ENCODE measurements at regions not wholly inside any gene's neighbourhood (a gene's known extent, or its start where the extent isn't known, plus 50 kb on each side); places are given as distances from the start of the nearest gene placed in this dataset.

GRCh38 chr4:126124818-126125217, 810.1 kb downstream of the FAT4 start:
- no peaks in the 10 kb centered on the region for H3K4me1 ChIP-seq
- H3K27ac ChIP-seq, result no peak overlapping the region
- no peak for DNase-seq
- WGBS, 2 donors, result 30 to 47% methylated on average over 1 of the region's 1 CpG
- no peaks in the 10 kb centered on the region for H3K36me3 ChIP-seq
- TF ChIP-seq POLR2AphosphoS5 (IDR thresholded peaks at IDR 0.05), result no peak
- ATAC-seq (ENCODE audit: low FRiP score in 2 of 2), result no peak
- H3K4me3 ChIP-seq, result no peak overlapping the region
- H3K27me3 ChIP-seq, result no peaks in the 10 kb centered on the region
- no peaks in the 10 kb centered on the region for H3K9me3 ChIP-seq

- Histone ChIP-seq H3K4me1 (no peaks in the 10 kb centered on the region), H3K9me3 (no peaks in the 10 kb centered on the region), H3K36me3 (no peaks in the 10 kb centered on the region), H3K27me3 (no peaks in the 10 kb centered on the region), H3K27ac (no peak overlapping the region), H3K4me3 (no peak overlapping the region)
- ATAC-seq (ENCODE audit: low FRiP score in 2 of 2), result no peak
- TF ChIP-seq POLR2AphosphoS5 (IDR thresholded peaks at IDR 0.05) (no peak), EP300 (IDR thresholded peaks at IDR 0.05) (no peak), CTCF (IDR thresholded peaks at IDR 0.05) (no peak), POLR2A (IDR thresholded peaks at IDR 0.05) (no peak)
- DNase-seq, result no peak
These were observed 815.5 kb downstream of the FAT4 start for GRCh38 chr4:126130215-126130614.

DNA sequence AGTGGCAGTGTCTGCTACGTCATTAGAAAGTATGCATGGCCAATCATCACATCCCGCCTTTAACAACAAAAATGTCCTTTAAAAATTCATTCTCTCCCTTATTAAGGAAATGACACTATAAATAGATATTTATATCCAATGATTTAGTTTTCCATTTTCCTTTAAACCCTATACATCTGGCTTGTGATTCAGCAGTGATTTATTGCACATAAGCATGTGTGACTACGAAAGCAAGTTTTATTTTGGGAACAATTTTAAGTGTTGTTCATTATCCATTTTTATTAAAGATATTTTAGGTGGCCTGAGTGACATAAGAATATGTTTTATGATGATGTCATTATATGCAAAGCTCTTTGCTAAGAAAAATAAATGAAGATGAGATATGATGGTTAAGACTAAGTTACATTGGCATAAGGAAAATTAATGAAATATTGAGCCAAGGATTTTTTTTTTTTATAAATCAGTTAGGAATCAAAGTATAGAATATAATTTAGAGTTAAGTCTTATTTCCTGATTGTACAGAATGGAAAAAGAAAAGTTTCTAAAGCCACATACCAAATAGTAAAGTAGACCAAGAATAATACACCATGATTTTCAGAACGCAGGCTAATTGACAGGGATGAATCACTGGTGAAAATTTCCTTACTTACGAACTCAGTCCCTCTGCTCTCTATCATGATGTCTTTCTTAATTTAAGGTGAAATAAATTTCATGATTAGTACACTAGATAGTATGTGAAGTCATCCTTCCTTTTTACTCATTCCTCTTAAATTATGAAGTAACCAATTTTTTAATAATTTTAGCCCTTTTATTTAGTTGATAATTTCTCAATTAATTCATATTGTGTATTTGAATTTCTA, 822.4 kb downstream of the FAT4 start:
- ATAC-seq (ENCODE audit: low FRiP score in 2 of 2) (no peak), DNase-seq (no peak)
- H3K4me1 ChIP-seq, result no peaks in the 10 kb centered on the region
- TF ChIP-seq EP300 (IDR thresholded peaks at IDR 0.05), result no peak
- 87 to 89% methylated on average over 5 of the region's 5 CpGs for WGBS, 2 donors
- no peak overlapping the region for H3K4me3 ChIP-seq
- no peaks in the 10 kb centered on the region for H3K36me3 ChIP-seq
- H3K27ac ChIP-seq, result no peak overlapping the region
- H3K9me3 ChIP-seq, result no peaks in the 10 kb centered on the region
- no peaks in the 10 kb centered on the region for H3K27me3 ChIP-seq

- ATAC-seq (ENCODE audit: low FRiP score in 2 of 2) (no peak), DNase-seq (no peak)
- no peak overlapping the region for H3K27ac ChIP-seq
These were observed 823.0 kb downstream of the FAT4 start for GRCh38 chr4:126137782-126138170.

DNA sequence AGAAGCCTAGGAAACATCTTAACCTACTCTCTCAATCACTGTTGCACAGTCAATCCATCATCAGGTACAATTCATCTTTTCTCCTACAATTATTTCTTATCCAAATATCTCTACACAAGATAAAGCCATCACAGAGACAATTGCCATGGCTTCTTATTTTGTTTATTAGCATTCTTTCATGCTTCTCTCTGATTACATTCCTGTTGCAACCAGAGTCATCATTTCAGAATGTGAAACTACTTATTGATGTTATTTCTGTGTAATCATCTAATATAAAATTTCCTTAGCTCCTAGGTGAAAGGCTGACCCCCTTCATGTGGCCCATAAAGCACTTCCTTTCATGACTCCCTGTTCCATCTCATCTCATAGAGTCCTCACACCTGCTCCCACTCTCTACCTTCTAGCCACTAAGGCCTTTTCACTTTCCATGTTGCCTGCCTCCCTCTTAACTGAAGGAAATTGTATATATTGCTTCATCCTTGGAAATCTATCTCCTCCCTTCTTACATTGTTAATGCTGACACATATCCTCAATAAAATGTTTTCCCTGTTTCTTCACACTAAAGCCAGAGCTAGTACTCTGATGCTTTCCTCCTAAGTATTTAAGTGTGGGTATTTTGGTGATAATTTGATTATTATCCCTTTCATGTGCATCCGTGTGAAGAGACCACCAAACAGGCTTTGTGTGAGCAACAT, 829.9 kb downstream of the FAT4 start:
- ATAC-seq (ENCODE audit: low FRiP score in 2 of 2) (no peak), DNase-seq (no peak)
- Histone ChIP-seq H3K4me3 (no peak overlapping the region), H3K27ac (no peak overlapping the region), H3K36me3 (no peaks in the 10 kb centered on the region), H3K27me3 (no peaks in the 10 kb centered on the region), H3K4me1 (no peaks in the 10 kb centered on the region), H3K9me3 (no peaks in the 10 kb centered on the region)
- WGBS, 2 donors, result 88 to 94% methylated on average over 1 of the region's 1 CpG
- TF ChIP-seq POLR2A (IDR thresholded peaks at IDR 0.05), result no peak
- no peak for TF ChIP-seq EP300 (IDR thresholded peaks at IDR 0.05)
- no peak for TF ChIP-seq CTCF (IDR thresholded peaks at IDR 0.05)
- no peak for TF ChIP-seq POLR2AphosphoS5 (IDR thresholded peaks at IDR 0.05)

More at GRCh38 chr4:126137782-126138170, 823.0 kb downstream of the FAT4 start:
- H3K27me3 ChIP-seq, result no peaks in the 10 kb centered on the region
- H3K4me3 ChIP-seq, result no peak overlapping the region
- no peaks in the 10 kb centered on the region for H3K9me3 ChIP-seq
- TF ChIP-seq CTCF (IDR thresholded peaks at IDR 0.05), result no peak
- no peak for TF ChIP-seq EP300 (IDR thresholded peaks at IDR 0.05)
- TF ChIP-seq POLR2AphosphoS5 (IDR thresholded peaks at IDR 0.05), result no peak
- no peak for TF ChIP-seq POLR2A (IDR thresholded peaks at IDR 0.05)
- no peaks in the 10 kb centered on the region for H3K4me1 ChIP-seq
- no peaks in the 10 kb centered on the region for H3K36me3 ChIP-seq
